T-helper 1 cell treated with Interleukin-12 subunit alpha and Interleukin-12 subunit beta and Interleukin-4 antibody, amounts not matched to agents 30 ng/mL and 1 ng/mL, for 36 hours (primary cell): ENCODE measurements at regions not wholly inside any gene's neighbourhood (a gene's known extent, or its start where the extent isn't known, plus 50 kb on each side); places are given as distances from the start of the nearest gene placed in this dataset.

Experiments
- intact Hi-C: fragments of 100-400 bp; cut with micrococcal nuclease; formaldehyde crosslinking; loops from one replicate; pipeline ENCODE4 v1.15.1; 2024

DNA sequence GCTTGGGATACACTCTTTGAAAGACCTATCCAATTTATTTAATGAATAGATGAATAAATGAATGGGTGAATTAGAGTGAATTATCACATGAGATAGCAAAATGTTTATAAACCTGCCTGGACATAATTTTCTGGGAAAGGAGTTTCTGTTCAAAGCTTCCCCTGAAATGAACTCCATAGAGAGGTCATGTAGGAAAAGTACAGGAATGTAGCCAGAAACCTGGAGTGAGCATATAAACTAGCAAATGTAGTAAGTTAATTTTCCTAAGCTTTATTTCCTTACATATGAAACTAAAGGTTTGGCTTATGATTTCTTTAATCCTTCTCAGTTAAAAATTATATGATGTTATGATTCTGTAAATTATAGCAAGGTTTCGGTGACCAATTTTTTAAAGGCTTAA, 380.3 kb upstream of the RSPO3 start:
- intact Hi-C loops = no loop called here

DNA sequence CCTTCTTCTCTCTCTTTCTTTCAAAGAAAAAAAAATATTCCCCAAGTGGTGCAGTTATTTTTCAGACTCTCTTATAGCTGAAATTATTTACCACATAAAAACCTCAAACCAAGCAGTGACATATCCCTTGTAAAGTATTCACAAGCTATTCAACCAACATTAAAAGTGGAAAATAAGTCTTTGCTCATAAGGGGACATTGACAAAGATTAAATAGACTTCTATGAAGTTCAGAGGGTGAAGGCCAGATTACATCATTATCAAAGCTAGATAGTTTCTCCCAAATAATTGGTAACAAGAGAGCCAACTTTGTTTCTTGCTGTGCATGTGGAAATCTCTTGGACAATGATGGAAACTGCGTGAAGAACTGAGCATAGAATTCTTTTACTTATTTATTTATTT, 379.8 kb upstream of the RSPO3 start:
- intact Hi-C loops = no loop called here

DNA sequence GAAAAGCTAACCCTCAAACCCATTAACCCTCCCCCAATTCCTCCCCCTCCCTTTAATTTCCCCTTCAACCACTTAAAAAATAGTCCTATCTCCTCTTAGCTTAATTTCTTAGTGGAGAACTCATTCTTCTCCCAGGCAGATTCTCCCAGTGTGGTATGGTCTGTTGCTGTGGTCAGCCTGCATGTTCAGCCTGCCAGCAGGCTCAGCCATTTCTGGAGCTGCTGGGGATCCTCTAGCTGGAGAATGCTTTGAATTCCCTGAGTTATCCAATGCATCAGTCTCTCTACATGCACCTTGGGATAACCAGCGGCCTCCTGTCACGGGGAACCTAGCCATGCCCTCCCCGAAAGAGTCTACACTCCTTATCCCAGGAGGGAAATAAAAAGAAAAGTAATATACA, 375.4 kb upstream of the RSPO3 start:
- intact Hi-C loops = no loop called here

DNA sequence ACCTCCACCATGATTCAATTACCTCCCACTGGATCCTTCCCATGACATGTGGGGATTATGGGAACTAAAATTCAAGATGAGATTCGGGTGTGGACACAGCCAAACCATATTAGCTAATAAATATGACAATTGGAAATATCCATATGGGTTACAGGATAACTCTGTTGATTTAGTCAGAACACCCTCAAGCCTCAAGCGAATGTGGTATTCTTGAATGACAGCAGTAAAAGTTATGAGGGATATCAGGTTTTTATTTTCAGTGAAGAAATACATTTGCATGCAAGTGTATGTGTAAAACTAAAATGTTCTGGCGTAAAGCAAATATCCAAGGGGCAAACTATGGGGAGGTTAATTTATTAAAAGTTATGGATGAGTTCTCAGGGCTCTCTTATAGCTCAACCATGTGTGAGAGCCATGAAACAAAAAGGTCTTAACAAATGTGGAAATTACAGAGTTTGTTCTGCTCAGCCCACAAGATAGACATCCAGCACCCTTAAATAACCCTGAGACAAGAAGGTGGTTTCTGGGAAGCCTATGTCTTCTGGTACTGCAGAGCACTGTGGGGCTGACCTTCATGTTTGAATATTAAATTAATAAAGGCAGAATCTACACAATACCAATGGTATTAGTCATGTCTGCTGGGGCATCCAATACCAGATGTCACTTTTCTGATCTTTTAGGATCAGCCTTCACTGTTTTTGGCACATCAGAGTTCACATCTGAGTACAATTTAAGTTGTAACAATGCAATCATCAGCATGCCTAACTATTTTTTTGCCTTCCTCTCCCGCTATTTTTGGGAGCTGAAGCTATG, 370.5 kb upstream of the RSPO3 start:
- intact Hi-C loops = no loop called here

DNA sequence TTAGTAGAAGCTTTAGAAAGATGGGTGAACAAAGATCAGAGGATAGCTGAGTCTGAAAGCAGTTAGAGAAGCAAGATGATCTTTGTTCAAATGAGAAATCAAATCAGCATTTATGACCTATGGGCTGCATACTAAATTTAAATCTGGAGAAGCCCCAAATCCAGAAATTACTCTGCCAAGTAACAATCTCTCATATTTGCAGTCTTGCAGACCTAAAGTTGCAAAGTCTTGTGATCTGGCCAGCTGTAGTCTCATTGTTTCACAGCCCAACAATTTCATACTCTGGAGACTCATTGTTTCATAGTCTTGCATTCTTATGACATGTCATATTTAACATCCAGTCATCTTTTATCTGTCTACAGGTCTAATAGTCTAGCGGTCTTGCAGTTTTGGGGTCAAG, 364.9 kb upstream of the RSPO3 start:
- intact Hi-C loops = no loop called here

DNA sequence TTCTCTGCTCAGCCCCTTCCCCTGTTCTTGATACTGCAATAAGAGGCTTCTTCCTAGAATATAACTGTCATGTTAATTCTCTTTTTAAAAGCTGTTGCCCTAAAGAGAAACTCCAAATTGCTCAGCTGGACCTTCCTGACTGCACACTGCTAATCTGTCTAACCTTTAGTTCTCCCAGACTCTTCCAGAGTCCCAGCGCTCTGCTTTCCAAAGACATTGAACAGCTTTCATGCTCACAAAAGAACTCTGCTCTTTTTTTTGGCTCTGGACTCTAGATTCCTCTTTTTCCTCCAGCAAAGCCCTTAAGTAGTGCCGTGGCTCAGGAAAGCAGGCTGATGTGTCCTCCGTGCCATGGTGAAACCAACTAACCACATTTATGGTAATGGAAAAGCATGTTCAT, 356.6 kb upstream of the RSPO3 start:
- intact Hi-C loops = no loop called here

DNA sequence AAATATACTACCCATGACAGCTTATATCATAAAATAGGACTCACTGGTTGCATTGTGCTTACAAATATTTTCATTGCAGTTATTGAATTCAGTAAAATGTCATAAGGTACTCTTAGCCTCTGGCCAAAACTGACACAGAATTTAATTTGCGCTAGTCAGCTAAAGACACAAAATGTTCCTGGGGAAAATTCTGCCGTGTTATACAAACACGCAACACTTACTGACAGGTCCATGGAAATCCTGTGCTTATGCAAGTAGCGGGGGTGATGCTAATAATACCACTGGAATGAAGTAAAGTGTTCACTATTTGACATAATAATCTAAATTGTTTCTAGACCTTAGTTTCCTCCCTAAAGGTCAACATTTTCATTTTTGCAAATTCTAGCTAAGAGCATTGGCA, 354.4 kb upstream of the RSPO3 start:
- intact Hi-C loops = no loop called here

DNA sequence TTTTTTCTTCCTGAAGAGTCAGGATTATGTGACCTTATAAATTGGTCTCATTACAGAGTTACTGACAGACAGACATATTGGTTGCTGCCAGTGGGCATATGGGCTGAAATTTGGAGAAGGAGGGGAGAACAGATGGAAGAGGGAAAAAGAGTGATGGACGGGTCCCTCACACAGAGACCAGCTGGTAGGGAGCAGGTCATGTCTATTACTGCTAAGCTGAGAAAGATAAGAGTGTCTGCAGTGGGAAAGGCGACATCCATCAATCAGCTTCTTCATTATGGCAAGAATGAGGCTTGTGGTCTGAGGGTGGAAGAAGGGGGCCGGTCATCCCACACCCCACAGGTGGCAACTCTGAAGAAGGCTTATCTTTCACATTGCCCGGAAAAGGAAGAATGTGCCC, 353.8 kb upstream of the RSPO3 start:
- intact Hi-C loops = no loop called here

DNA sequence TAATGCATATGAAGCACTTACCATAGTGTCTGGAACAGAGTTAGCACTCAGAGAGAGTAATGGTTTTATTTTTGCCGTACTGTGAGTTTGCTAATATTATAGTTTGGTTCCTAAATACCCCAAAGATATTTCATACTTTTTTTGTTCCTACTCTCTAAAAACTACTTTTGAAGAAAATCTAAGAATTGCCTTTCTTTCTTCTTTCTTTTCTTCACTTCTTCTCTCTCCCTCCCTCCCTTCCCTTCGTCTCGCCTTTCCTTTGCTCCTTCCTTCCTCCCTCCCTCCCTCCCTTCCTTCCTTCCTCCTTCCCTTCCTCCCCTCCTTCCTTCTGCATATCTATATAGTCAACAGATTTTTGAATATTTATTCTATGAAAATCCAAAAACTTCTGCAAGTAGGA, 351.7 kb upstream of the RSPO3 start:
- intact Hi-C loops = no loop called here

DNA sequence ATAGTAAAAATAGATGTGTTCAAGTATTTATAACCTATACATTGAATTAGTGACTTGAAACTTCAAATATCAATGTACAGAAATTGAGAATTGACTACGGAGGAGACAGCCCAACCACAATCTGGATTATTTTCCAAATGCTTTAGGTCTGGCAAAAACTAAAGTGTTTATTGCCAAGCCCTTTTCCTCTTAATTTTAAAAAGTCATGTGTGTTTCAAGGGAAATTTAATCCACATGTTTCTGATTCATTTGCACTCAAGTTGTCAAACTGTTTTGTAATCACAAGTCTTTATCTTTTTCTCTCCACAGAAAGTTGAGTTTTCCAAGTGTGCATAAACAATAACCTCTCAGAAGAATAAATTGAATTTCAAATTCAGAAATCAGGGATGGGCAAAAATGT, 350.8 kb upstream of the RSPO3 start:
- intact Hi-C loops = no loop called here

DNA sequence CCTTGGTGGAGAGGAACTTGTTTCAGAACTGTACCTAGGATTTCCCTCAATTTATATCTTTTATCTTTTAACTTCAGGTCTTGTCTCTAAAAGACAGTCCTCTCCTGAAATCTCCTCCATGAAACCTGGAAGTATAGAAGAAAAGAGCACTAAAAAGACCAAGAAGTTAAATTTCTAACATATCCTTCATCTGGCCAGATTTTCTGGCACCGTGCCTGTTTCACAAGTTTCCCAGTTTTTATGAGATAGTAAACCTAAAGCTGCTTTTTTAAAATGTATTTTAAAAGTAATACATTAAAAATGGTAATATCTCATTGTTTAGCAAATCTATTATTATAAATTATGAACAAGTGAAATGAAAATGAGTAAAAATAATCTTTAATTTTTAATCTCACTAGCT, 348.3 kb upstream of the RSPO3 start:
- intact Hi-C loops = no loop called here

DNA sequence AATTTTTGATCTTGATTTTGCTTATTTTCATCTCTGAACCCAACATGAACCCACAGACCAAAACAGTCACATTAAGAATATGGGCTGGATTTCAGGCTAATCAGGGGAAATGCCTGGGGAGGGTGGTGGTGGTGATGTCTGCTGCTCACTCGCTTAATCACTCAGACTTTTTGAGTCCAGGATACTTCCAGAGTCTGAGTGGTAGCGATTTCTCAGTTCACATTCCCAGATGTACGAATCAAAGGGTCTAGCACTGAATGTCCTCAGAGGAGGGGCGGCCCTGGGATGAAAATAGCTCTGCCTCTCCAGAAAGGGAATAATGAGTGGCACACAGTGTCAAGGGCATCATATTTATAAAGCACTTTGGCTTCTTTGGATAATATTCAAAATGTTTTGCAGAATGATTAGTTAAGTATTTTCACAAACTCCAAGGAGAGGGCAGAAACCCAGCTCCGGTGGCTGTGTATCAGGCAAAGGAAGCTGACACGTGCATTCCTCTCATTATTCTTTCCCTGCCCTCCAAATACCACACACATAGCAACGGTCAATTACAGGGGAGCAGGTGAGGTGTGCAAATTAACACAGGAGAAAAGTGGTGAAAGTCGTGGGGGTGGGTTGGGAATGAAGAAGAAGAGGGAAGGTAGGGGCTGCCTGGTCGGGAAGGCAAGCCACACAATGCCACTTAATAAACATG, 345.2 kb upstream of the RSPO3 start:
- intact Hi-C loops = no loop called here

DNA sequence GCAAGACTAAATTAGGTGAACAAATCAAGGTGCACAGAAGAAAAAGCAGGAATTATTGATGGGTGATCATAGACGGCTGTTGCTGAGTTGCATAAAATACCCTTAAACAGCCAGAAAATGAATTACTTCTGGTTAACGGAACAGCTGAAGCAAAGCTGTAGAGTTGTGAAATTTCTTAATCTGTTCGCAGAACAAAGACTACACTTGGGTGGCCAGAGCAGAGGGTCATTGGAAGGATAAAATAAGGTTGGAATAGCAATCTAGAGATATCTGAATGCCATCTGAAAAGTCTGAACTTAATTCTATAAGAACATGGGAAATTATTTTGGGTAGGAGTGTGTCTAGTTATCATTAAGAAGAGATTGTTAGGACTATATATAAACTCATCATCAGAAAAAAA, 339.1 kb upstream of the RSPO3 start:
- intact Hi-C loops = no loop called here

DNA sequence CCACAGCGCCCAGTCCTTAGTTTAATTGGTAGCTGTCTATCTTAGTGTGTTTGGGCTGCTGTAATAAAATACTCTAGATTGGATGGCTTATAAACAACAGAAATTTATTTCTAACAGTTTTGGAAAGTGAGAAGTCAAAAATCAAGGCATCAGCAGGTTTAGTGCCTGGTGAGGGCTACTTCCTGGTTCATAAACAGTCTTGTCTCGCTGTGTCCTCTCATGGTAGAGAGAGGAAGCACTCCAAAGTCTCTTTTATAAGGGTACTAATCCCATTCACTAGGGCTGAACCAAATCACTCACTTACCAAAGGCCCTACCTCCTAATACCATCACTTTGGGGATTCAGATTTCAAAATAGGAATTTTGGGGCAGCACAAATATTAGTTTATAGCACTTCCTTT, 336.9 kb upstream of the RSPO3 start:
- intact Hi-C loops = no loop called here

DNA sequence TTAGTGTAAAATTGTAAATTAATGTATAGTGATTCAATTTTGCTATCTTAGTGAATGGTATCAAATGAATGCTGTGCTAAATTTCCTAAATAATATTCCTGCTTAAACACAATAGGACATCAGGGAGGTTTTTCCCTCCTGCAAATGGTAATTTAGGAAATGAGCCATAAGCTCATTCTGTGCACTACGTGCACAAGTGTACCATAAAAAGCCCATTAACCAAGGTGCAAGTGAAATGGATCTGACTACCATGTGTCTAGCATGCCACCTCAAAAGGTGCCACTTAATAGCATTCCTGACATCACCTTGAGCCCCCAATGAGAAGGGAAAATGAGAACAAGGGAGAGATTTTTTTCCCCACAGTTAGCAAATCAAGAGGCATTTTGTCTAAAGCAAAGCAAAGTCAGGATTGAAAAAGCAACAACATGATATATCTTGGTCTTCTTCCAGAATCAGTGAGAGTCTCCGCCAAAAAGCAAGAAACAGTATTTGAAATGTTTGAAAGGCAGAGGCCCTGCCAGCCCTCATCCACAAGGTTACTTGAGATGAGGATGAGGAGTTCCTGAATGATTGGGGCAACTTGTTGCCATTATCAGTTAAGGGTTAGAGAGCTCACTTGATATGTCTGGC, 334.2 kb upstream of the RSPO3 start:
- intact Hi-C loops = no loop called here

DNA sequence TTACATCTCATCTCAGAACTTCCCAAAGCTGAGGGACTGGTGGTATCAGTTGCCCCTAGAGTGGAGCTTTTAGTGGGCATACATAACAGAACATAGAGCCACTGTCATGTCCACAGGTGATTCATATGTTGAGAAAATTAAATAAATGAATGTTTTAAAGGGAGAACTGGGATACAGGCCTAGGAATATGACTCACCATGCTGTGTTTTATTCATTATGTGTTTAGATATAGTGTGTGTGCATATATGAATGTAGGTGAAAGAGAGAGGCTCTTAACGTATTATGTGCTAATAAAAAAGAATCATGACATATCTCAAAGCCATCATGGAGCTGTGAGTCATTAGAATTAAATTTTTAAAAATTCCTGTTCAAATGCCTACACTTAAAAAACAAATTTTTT, 332.2 kb upstream of the RSPO3 start:
- intact Hi-C loops = no loop called here

DNA sequence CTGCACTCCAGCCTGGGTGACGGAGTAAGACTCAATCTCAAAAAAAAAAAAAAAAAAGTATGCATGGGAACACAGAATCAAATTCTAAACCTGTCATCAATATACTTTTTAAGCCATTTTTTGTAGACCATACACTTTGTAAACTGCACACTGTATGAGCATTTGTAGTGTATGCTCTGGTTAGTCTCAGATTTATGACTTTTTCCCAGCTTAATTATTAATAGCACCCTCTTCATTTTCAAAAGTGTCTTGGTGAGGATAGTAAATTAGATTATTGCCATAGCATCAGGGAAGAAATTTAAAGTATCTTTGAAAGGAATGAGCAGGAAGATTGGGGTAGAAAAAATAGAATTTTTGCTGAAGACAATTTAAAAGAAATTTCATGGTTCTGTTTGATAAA, 330.8 kb upstream of the RSPO3 start:
- intact Hi-C loops = no loop called here

DNA sequence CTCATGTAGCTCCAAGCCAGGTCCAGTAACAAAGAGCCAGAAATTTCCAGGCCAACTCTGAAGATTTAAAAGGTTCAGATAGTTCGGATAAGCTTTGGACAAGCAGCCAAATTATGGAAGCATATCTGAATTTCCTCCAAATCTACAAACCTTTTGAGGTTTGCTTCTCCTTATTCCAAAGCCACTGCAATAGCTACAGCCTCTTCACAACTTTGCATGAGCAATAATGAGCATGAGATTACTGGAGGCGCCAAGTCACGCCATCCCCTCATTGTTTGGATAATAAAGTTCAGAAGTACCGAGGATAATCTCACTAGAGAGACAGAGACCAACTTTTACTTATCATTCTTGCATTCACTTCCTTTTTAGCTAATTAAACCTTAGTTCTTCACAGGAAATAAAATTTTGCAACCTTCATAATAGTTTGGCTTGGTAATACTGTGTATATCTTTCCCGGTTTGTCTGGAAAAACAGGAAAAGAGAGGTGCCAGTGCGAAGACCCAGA, 329.6 kb upstream of the RSPO3 start:
- intact Hi-C loops = no loop called here

DNA sequence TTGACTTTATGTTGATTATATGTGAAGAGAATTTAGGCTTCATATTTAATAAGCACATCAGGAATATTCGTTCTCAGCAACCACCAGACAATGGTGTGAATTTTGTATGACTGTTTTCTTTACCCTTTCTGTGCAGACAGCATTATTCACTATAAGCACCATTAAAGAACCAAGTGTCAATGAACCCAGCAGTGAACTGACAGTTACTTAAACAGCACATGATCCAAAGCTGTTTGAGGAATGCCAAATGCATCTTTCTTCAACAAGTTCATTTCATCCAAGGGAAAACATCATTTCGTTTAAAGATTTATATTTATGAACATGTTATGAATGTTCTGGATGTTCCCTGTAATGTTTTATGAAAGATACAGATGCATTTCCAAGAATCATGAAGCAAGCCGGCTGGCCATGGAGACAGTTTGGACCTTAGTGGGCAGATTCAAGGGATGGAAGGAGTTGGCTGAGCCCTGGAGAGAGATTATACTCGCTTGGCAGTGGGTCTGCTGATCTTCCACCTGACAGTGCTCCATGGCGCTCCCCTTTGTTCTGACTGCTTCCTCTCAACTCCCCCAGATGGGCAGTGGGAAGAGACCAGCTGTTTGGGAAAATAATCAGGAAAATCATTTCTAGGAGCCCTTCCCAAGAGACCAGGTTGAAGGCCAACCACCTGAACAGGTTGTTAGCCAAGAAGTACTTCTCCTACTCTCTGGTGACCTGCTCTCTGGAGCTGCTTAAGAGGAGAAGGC, 326.0 kb upstream of the RSPO3 start:
- intact Hi-C loops = no loop called here

DNA sequence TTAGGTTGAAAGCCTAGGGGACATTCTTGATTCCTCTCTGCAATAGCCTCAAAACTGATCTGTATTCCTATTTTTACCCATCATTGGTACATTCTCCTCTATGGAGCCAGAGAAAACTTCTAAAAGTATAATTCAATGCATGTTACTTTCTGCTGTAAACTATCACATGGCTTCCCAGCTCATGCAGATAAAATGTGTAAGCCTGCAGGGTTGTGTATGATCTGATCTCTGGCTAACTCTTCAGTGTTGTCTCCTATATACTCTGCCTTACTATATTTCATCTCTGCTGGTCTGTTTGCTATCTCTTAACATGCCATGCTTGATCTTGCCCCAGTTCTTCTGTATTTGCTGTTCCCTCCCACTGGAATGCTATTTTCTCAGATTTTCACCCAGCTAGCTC, 323.3 kb upstream of the RSPO3 start:
- intact Hi-C loops = no loop called here

DNA sequence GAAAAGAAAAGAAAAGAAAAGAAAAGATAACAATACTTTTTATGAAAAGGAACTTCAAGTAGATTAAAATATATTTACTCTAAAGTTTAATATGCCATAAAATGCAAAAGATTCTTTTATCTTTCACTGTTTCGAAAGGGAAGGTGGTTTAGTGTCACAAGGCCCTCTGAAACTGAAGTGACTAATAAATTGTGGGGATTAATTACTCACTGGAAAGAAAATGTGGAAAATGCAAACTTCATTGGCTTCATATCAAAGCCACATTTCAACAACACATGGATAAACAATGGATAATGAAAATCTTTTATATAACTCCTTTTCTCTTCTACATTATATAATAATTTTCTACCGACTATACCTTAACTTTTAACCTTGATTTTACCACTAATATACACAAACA, 320.5 kb upstream of the RSPO3 start:
- intact Hi-C loops = no loop called here

DNA sequence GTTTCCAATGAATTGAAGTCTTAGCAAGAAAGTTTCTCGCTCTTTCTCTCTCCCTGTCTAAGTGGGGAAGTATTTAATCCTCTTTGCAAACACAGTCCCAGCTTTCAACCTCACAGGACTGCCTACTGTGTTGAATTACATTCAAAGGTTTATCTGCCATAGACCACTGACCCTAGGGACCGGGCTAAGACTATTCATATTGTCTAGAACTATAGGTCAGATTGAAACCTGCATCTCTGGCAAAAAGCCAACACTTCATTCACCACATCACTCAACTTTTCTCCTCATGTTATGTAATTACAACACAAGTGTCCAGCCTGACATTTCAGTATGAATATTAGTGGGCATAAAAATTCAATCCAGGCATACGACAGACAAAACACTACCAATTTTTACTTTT, 314.7 kb upstream of the RSPO3 start:
- intact Hi-C loops = loop anchor here (1.0 to 10.0 kb wide), 5 partner anchors 318 to 807 kb away; no protein-coding TSS in a partner anchor
